Prostate gland (tissue), 2 donors: ENCODE measurements at regions not wholly inside any gene's neighbourhood (a gene's known extent, or its start where the extent isn't known, plus 50 kb on each side); places are given as distances from the start of the nearest gene placed in this dataset.
"Not testable (repeated sequence)": the region's sequence is repeated elsewhere in the genome, so short reads cannot be mapped to it uniquely, and the experiment has no call there.

ENCODE experiments used
- DNase-seq: peaks from one replicate; pipeline ENCODE4 v3.0.0-alpha.2; 2019; ENCODE audit warnings: low spot score
- H3K27ac ChIP-seq, 2 donors: fragments of 200-600 bp; sonication (generic); 2 replicates each; pipeline ENCODE4 v1.5.1; 2017 to 2019
- H3K27me3 ChIP-seq: fragments of 200-600 bp; sonication (generic); replicated peaks from 2 replicates; pipeline ENCODE4 v1.5.1; 2019; ENCODE audit not compliant: insufficient read depth
- H3K36me3 ChIP-seq, 2 donors: fragments of 200-600 bp; sonication (generic); 1 replicate in 1 of 2; 2 replicates in 1 of 2; pipeline versions ENCODE4 v1.5.1 to v1.8.1; 2017 to 2019
- H3K4me1 ChIP-seq: fragments of 200-600 bp; sonication (generic); replicated peaks from 2 replicates; pipeline ENCODE4 v1.5.1; 2019
- H3K4me3 ChIP-seq, 2 donors: fragments of 200-600 bp; sonication (generic); 2 replicates each; pipeline ENCODE4 v1.5.1; 2017 to 2019
- H3K9me3 ChIP-seq: fragments of 200-600 bp; sonication (generic); 2 replicates; pipeline ENCODE4 v1.5.1; 2017
- CTCF ChIP-seq, 4 experiments: fragments of 200-600 bp in 2 of 4; fragments of 450-650 bp in 2 of 4; sonication (generic) in 2 of 4; IDR thresholded peaks; 1 replicate in 3 of 4; 2 replicates in 1 of 4; pipeline ENCODE4 v1.5.1; 2016 to 2019; ENCODE audit warnings: antibody characterized with exemption in 4 of 4, mild to moderate bottlenecking in 2 of 4, moderate library complexity in 2 of 4
- POLR2A ChIP-seq: fragments of 450-650 bp; IDR thresholded peaks from one replicate; pipeline ENCODE4 v1.6.1; 2016; ENCODE audit warnings: antibody characterized with exemption, mild to moderate bottlenecking
- POLR2AphosphoS5 ChIP-seq: sonication (generic); formaldehyde crosslinking; IDR thresholded peaks from one replicate; pipeline ENCODE4 v1.6.1; 2017; ENCODE audit warnings: antibody characterized with exemption
- WGBS: methylation state at CpG from one replicate; pipeline ENCODE4 v1.1.5; 2018; 5-methylcytosine and 5-hydroxymethylcytosine counted together
- intact Hi-C: fragments of 100-400 bp; cut with DNase I; formaldehyde crosslinking; loops from one replicate; pipeline ENCODE4 v1.14.2; 2022

DNA sequence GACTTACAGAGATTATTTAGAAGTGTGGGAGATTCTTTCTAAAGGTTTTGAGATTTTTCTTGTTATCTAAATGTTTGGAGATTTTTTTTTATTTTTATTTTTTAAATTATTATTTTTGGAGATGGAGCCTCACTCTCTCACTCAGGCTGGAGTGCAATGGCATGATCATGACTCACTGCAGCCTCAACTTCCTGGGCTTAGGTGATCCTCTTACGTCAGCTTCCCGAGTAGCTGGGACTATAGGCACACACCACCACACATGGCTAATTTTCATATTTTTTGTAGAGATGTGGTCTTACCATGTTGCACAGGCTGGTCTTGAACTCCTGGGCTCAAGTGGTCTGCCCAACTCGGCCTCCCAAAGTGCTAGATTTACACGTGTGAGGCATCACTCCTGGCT, 694.5 kb downstream of the TLE1 start:
- Histone ChIP-seq H3K4me3 (no peak overlapping the region), H3K27ac (no peak overlapping the region), H3K4me1 (no peaks in the 10 kb centered on the region), H3K27me3 (no peaks in the 10 kb centered on the region), H3K9me3 (no peaks in the 10 kb centered on the region), H3K36me3 (no peaks in the 10 kb centered on the region)
- DNase-seq: no peak
- TF ChIP-seq POLR2A (no peak), CTCF (IDR thresholded peaks at IDR 0.05) (no peak), POLR2AphosphoS5 (no peak)
- intact Hi-C loops: no loop called here
- 93% methylated on average over 4 of the region's 4 CpGs for WGBS

DNA sequence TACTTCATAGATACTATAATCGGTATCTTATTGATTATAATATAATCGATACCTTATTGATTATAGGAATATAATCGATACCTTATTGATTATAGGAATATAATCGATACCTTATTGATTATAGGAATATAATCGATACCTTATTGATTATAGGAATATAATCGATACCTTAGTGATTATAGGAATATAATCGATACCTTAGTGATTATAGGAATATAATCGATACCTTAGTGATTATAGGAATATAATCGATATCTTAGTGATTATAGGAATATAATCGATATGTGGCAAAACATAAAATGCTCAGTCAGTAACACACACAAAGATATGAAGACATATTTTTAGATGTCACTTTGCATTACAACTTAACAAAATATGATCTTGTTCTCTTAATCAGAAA, 703.8 kb downstream of the TLE1 start:
- not testable (repeated sequence) for DNase-seq, H3K9me3 ChIP-seq, H3K27me3 ChIP-seq, H3K36me3 ChIP-seq, H3K27ac ChIP-seq, H3K4me3 ChIP-seq, H3K4me1 ChIP-seq
- intact Hi-C loops: loop anchor here (10.0 kb wide), 1 partner anchor 59 kb away; no protein-coding TSS in a partner anchor
- 97% methylated on average over 10 of the region's 10 CpGs for WGBS

- no peak overlapping the region for H3K4me3 ChIP-seq
- H3K27ac ChIP-seq: no peak overlapping the region
- no peaks in the 10 kb centered on the region for H3K9me3 ChIP-seq
- TF ChIP-seq POLR2A (no peak), CTCF (IDR thresholded peaks at IDR 0.05) (no peak), POLR2AphosphoS5 (no peak)
- no peaks in the 10 kb centered on the region for H3K27me3 ChIP-seq
- DNase-seq: no peak
- no peaks in the 10 kb centered on the region for H3K36me3 ChIP-seq
- WGBS: 78% methylated on average over 3 of the region's 3 CpGs
- intact Hi-C loops: no loop called here
- H3K4me1 ChIP-seq: no peaks in the 10 kb centered on the region
Measured at GRCh38 chr9:80976403-80976802, 712.9 kb downstream of the TLE1 start.

GRCh38 chr9:80970377-80970776, 719.0 kb downstream of the TLE1 start:
- DNase-seq, H3K27ac ChIP-seq, H3K4me1 ChIP-seq, H3K27me3 ChIP-seq, H3K36me3 ChIP-seq, intact Hi-C loops, H3K4me3 ChIP-seq, H3K9me3 ChIP-seq: not testable (repeated sequence)
- 87% methylated on average over 2 of the region's 2 CpGs for WGBS

DNA sequence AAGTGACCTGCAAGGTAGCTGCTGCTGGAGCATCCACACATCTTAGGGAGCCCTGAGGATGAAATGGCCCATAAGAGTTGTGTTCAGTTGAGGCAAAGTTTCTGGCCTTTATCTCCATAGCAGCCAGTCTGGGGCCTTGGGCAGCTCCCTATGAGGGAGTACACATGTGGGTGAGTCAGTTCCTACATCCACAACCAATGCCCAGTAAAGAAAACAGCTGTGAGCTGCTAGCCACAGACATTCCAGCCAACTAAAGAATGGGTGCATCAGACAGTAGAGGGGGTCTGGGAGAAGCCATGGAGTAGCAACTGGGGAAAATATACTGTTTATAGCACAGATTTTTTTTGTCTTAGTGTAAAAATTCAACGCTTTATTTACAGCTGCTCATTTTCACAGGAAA, 720.7 kb downstream of the TLE1 start:
- no peak for TF ChIP-seq POLR2A
- H3K36me3 ChIP-seq: no peaks in the 10 kb centered on the region
- WGBS: 100% methylated on average over 1 of the region's 1 CpG
- H3K27me3 ChIP-seq: no peaks in the 10 kb centered on the region
- DNase-seq: no peak
- no peak overlapping the region for H3K4me3 ChIP-seq
- H3K4me1 ChIP-seq: no peaks in the 10 kb centered on the region
- intact Hi-C loops: no loop called here
- H3K27ac ChIP-seq: no peak overlapping the region
- H3K9me3 ChIP-seq: no peaks in the 10 kb centered on the region

- Histone ChIP-seq H3K27ac (no peak overlapping the region), H3K4me1 (no peaks in the 10 kb centered on the region), H3K9me3 (no peaks in the 10 kb centered on the region), H3K4me3 (no peak overlapping the region), H3K36me3 (no peaks in the 10 kb centered on the region), H3K27me3 (no peaks in the 10 kb centered on the region)
- WGBS: 79% methylated on average over 2 of the region's 2 CpGs
- no peak for TF ChIP-seq POLR2A
- TF ChIP-seq POLR2AphosphoS5: no peak
- TF ChIP-seq CTCF (IDR thresholded peaks at IDR 0.05): no peak
- intact Hi-C loops: no loop called here
- no peak for DNase-seq
Measured at GRCh38 chr9:80964914-80965313, 724.4 kb downstream of the TLE1 start.
